ENCODE measurements at regions not wholly inside any gene's neighbourhood (a gene's known extent, or its start where the extent isn't known, plus 50 kb on each side); places are given as distances from the start of the nearest gene placed in this dataset.

DNA sequence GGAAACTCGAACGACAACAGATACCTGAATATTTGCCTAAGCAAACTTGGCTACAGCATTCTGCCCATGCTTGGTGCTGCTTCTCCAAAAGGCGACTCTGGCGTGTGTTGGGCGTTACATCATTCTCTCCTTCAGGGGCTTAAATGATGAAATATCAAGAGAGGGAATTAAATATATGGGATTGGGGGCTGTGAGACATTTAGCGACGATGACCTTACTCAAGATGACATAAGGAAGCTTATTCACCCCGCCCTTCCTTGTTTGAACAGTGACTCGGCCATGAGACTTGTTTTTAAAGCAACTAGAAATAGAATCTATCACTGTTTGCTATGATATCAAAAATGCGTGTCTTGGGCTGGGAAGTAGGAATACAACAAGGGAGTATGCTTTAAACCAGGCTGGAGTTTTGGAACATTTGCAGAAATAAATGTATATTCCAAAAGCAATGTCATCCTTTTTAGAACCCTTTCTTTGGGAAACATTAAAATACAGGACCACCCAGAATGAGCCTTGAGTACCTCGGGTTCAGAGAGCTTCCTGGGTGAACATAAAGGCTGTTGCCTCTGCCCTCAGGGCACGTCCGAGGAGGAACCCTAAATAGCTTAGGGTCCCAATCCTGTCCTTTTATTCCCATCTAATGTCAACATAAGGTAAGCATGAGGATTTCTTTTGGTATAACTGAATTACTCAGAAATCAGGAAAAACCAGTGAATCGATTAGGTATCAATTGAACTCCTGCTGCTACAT, 123.3 kb upstream of the SLC45A1 start:
- DNase-seq (no peak), ATAC-seq (peak; percentile 79)
- Histone ChIP-seq H3K36me3 (ENCODE audit: low read depth) (no peaks in the 10 kb centered on the region), H3K9me3 (no peaks in the 10 kb centered on the region), H3K4me3 (no peak overlapping the region), H3K4me1 (ENCODE audit: low read depth) (no peaks in the 10 kb centered on the region)
- TF ChIP-seq, protein P1, sequence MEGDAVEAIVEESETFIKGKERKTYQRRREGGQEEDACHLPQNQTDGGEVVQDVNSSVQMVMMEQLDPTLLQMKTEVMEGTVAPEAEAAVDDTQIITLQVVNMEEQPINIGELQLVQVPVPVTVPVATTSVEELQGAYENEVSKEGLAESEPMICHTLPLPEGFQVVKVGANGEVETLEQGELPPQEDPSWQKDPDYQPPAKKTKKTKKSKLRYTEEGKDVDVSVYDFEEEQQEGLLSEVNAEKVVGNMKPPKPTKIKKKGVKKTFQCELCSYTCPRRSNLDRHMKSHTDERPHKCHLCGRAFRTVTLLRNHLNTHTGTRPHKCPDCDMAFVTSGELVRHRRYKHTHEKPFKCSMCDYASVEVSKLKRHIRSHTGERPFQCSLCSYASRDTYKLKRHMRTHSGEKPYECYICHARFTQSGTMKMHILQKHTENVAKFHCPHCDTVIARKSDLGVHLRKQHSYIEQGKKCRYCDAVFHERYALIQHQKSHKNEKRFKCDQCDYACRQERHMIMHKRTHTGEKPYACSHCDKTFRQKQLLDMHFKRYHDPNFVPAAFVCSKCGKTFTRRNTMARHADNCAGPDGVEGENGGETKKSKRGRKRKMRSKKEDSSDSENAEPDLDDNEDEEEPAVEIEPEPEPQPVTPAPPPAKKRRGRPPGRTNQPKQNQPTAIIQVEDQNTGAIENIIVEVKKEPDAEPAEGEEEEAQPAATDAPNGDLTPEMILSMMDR (IDR thresholded peaks at IDR 0.05): no peak
- intact Hi-C loops (cut with DNase I, micrococcal nuclease): no loop called here

GRCh38 chr1:8193840-8194406, 124.0 kb upstream of the SLC45A1 start:
- no peak for ATAC-seq
- TF ChIP-seq, protein P1 (IDR thresholded peaks at IDR 0.05): no peak
- no peak for DNase-seq
- Histone ChIP-seq H3K4me3 (no peak overlapping the region), H3K4me1 (ENCODE audit: low read depth) (no peaks in the 10 kb centered on the region), H3K36me3 (ENCODE audit: low read depth) (no peaks in the 10 kb centered on the region), H3K9me3 (no peaks in the 10 kb centered on the region)
- intact Hi-C loops (cut with DNase I, micrococcal nuclease): no loop called here

- Histone ChIP-seq H3K4me3 (no peak overlapping the region), H3K9me3 (no peaks in the 10 kb centered on the region), H3K4me1 (ENCODE audit: low read depth) (no peaks in the 10 kb centered on the region), H3K36me3 (ENCODE audit: low read depth) (no peaks in the 10 kb centered on the region)
- ATAC-seq (no peak), DNase-seq (no peak)
- TF ChIP-seq, protein P1 (IDR thresholded peaks at IDR 0.05): no peak
- intact Hi-C loops (cut with DNase I, micrococcal nuclease): no loop called here
Observed at GRCh38 chr1:8191474-8191873, 126.4 kb upstream of the SLC45A1 start.

- ATAC-seq (peak; percentile 54), DNase-seq (no peak)
- Histone ChIP-seq H3K9me3 (no peaks in the 10 kb centered on the region), H3K4me1 (ENCODE audit: low read depth) (no peaks in the 10 kb centered on the region), H3K4me3 (no peak overlapping the region), H3K36me3 (ENCODE audit: low read depth) (no peaks in the 10 kb centered on the region)
- intact Hi-C loops (cut with DNase I, micrococcal nuclease): no loop called here
- TF ChIP-seq, protein P1 (IDR thresholded peaks at IDR 0.05): no peak
Observed at GRCh38 chr1:8189931-8190483, 127.9 kb upstream of the SLC45A1 start.

DNA sequence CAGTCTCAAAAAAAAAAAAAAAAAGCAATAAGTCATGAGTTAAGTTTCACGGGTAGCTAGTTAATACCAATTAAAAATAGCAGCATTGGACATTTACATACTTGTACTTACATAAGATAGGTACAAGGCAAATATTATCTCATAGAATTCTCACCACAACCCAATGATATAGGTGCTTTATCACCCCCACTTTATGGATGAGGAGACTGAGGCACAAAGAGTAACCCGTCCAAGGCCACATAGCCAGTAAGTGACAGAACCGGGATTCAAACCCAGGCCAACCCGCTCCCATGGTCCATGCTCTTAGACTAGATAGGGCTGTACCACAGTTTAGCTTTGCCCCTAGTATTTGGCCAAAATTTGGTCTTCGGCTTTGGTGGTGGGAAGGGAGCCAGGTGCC, 132.5 kb upstream of the SLC45A1 start:
- no peak for ATAC-seq

More for the DNA sequence above, 132.5 kb upstream of the SLC45A1 start:
- H3K4me3 ChIP-seq: no peak overlapping the region
- TF ChIP-seq, protein P1 (IDR thresholded peaks at IDR 0.05): no peak
- no peaks in the 10 kb centered on the region for H3K36me3 ChIP-seq (ENCODE audit: low read depth)
- peaks cover 16% of the 10 kb centered on the region for H3K4me1 ChIP-seq (ENCODE audit: low read depth)
- no peak for DNase-seq
- intact Hi-C loops (cut with DNase I, micrococcal nuclease): no loop called here
- H3K9me3 ChIP-seq: no peaks in the 10 kb centered on the region
